HCT116 (cell line): ENCODE measurements at regions not wholly inside any gene's neighbourhood (a gene's known extent, or its start where the extent isn't known, plus 50 kb on each side); places are given as distances from the start of the nearest gene placed in this dataset.

ENCODE experiments used
- ATAC-seq: fragments of 200-7000 bp; cut with Tn5 transposase; 2 replicates; pipeline ENCODE4 v1.9.1; 2020; ENCODE audit warnings: mild to moderate bottlenecking, moderate library complexity
- BruUV-seq: library from RNA; stranded (reverse); fragments of 400-500 nt; replicated peaks from 2 replicates; lab custom pipeline; 2021; lab: Mats Ljungman, UMichigan
- CTCF ChIA-PET: fragments of 300-600 bp; sonication (Branson Sonifier 250); formaldehyde crosslinking; loops from one replicate; lab custom pipeline; 2021; ENCODE audit warnings: antibody characterized with exemption; lab: Charles Lee
- POLR2A ChIA-PET: fragments of 300-600, 350-600 bp; sonication (Branson Sonifier 250); formaldehyde crosslinking; loops from one replicate; lab custom pipeline; 2021; ENCODE audit warnings: antibody characterized with exemption; lab: Charles Lee
- RAD21 ChIA-PET, 2 experiments: fragments of 300-600 bp; sonication (Branson Sonifier 250); formaldehyde crosslinking; loops; one replicate each; lab custom pipeline; 2023; ENCODE audit warnings: low total read pairs in 2 of 2; ENCODE audit not compliant: uncharacterized antibody in 2 of 2, unreplicated experiment in 2 of 2, low non-redundant PET in 1 of 2; lab: Charles Lee
- DNase-seq: peaks from one replicate; pipeline ENCODE4 v3.0.0-alpha.2; 2010; ENCODE audit warnings: low read depth, low spot score
- H2AFZ ChIP-seq: fragments of 200-600 bp; shearing (Covaris generic), sonication (generic); 2 replicates; pipeline ENCODE4 v1.6.1; 2017; ENCODE audit warnings: low read depth, mixed run types, mixed read lengths, antibody characterized with exemption, low read length; ENCODE audit not compliant: poor library complexity, severe bottlenecking
- H3K27ac ChIP-seq: 2 replicates; pipeline ENCODE4 v1.5.1; 2012; ENCODE audit warnings: low read depth, low read length
- H3K27me3 ChIP-seq: fragments of 200-600 bp; sonication (generic); 2 replicates; pipeline ENCODE4 v1.6.1; 2016; ENCODE audit warnings: mixed run types, low read length, mixed read lengths; ENCODE audit not compliant: insufficient read depth
- H3K36me3 ChIP-seq, 2 experiments: fragments of 200-500 bp in 1 of 2; fragments of 200-600 bp in 1 of 2; sonication (Bioruptor generic) in 1 of 2; sonication (generic) in 1 of 2; 2 replicates each; pipeline versions ENCODE4 v1.5.1 to v1.6.1; 2014 to 2016; ENCODE audit warnings: low read length in 2 of 2, inconsistent platforms in 1 of 2, mixed read lengths in 1 of 2, mixed run types in 1 of 2; ENCODE audit not compliant: insufficient read depth in 2 of 2, control insufficient read depth in 1 of 2
- H3K4me1 ChIP-seq, 2 experiments: fragments of 200-600 bp in 1 of 2; sonication (generic) in 1 of 2; 2 replicates each; pipeline versions ENCODE4 v1.5.1 to v1.6.1; 2012 to 2017; ENCODE audit warnings: low read length in 2 of 2, inconsistent platforms in 1 of 2, mild to moderate bottlenecking in 1 of 2, mixed read lengths in 1 of 2, mixed run types in 1 of 2, moderate library complexity in 1 of 2; ENCODE audit not compliant: insufficient read depth in 2 of 2, control insufficient read depth in 1 of 2
- H3K4me2 ChIP-seq: fragments of 200-600 bp; sonication (generic); 2 replicates; pipeline ENCODE4 v1.6.1; 2017; ENCODE audit warnings: mixed run types, low read length, mixed read lengths
- H3K4me3 ChIP-seq, 2 experiments: fragments of 200-600 bp in 1 of 2; sonication (generic) in 1 of 2; replicated peaks in 1 of 2; 2 replicates each; pipeline ENCODE4 v1.5.1; 2011 to 2016; ENCODE audit warnings: low read length in 2 of 2, control low read depth in 1 of 2, low read depth in 1 of 2, mild to moderate bottlenecking in 1 of 2, mixed read lengths in 1 of 2, mixed run types in 1 of 2
- H3K79me2 ChIP-seq: fragments of 200-600 bp; sonication (generic); 2 replicates; pipeline ENCODE4 v1.6.1; 2017; ENCODE audit warnings: mild to moderate bottlenecking, mixed run types, low read length, moderate library complexity, mixed read lengths; ENCODE audit not compliant: insufficient read depth
- H3K9ac ChIP-seq: fragments of 200-600 bp; sonication (generic); 2 replicates; pipeline ENCODE4 v1.6.1; 2016; ENCODE audit warnings: low read length, mixed read lengths
- H3K9me2 ChIP-seq: fragments of 200-600 bp; sonication (generic), shearing (Covaris generic); 2 replicates; pipeline ENCODE4 v1.6.1; 2017; ENCODE audit warnings: mixed run types, mild to moderate bottlenecking, moderate library complexity; ENCODE audit not compliant: insufficient read depth
- H3K9me3 ChIP-seq, 2 experiments: fragments of 200-500 bp in 1 of 2; fragments of 200-600 bp in 1 of 2; sonication (Bioruptor generic) in 1 of 2; sonication (generic) in 1 of 2; 2 replicates each; pipeline ENCODE4 v1.6.1; 2014 to 2017; ENCODE audit warnings: low read length in 2 of 2, mixed read lengths in 2 of 2, inconsistent platforms in 1 of 2, low read depth in 1 of 2, mild to moderate bottlenecking in 1 of 2, mixed run types in 1 of 2, moderate library complexity in 1 of 2; ENCODE audit not compliant: control insufficient read depth in 1 of 2, insufficient read depth in 1 of 2
- H4K20me1 ChIP-seq: fragments of 200-600 bp; sonication (generic), shearing (Covaris generic); 2 replicates; pipeline ENCODE4 v1.6.1; 2017; ENCODE audit warnings: mixed run types, mild to moderate bottlenecking, moderate library complexity; ENCODE audit not compliant: insufficient read depth
- CBX3 ChIP-seq: IDR thresholded peaks from 2 replicates; pipeline ENCODE4 v1.6.1; 2012; ENCODE audit warnings: low read depth
- CEBPB ChIP-seq: IDR thresholded peaks from 2 replicates; pipeline ENCODE4 v1.6.1; 2012; ENCODE audit warnings: low read depth
- ELF1 ChIP-seq: IDR thresholded peaks from 2 replicates; pipeline ENCODE4 v1.6.1; 2012; ENCODE audit warnings: low read depth, borderline replicate concordance
- EZH2 ChIP-seq: fragments of 200-600 bp; sonication (generic); IDR thresholded peaks from 2 replicates; pipeline ENCODE4 v1.6.1; 2017; ENCODE audit warnings: antibody characterized with exemption, mixed run types
- EZH2phosphoT487 ChIP-seq: fragments of 200-600 bp; IDR thresholded peaks from 2 replicates; pipeline ENCODE4 v1.6.1; 2018; ENCODE audit warnings: antibody characterized with exemption, borderline replicate concordance
- FOSL1 ChIP-seq: IDR thresholded peaks from 2 replicates; pipeline ENCODE4 v1.6.1; 2012; ENCODE audit warnings: low read depth
- RAD21 ChIP-seq: IDR thresholded peaks from 2 replicates; pipeline ENCODE4 v1.6.1; 2012; ENCODE audit warnings: low read depth, mild to moderate bottlenecking
- SIN3A ChIP-seq: IDR thresholded peaks from 2 replicates; pipeline ENCODE4 v1.6.1; 2012; ENCODE audit warnings: low read depth
- TCF7L2 ChIP-seq: IDR thresholded peaks from 2 replicates; pipeline ENCODE4 v1.7.0; 2011; ENCODE audit warnings: borderline replicate concordance, inconsistent platforms; ENCODE audit not compliant: insufficient read depth, insufficient read length; ENCODE audit errors: extremely low read depth
- YY1 ChIP-seq: IDR thresholded peaks from 2 replicates; pipeline ENCODE4 v1.6.1; 2011; ENCODE audit warnings: low read length, low read depth, moderate library complexity, mild to moderate bottlenecking; ENCODE audit not compliant: insufficient replicate concordance; ENCODE audit errors: extremely low read depth
- ZNF274 ChIP-seq: fragments of 200-500 bp; sonication (Bioruptor generic); IDR thresholded peaks from 2 replicates; pipeline ENCODE4 v1.6.1; 2014; ENCODE audit warnings: mild to moderate bottlenecking, low read depth, low read length, inconsistent platforms
- intact Hi-C: fragments of 100-400 bp; cut with micrococcal nuclease; formaldehyde crosslinking; loops from 2 replicates; pipeline ENCODE4 v1.10.0; 2022
- TF ChIP-seq, protein P1 (sequence below): IDR thresholded peaks from 2 replicates; pipeline ENCODE4 v1.6.1; 2012
- TF ChIP-seq, protein P2 (sequence below), 3 experiments: fragments of 200-600 bp in 1 of 3; sonication (generic) in 1 of 3; IDR thresholded peaks in 2 of 3; conservative IDR thresholded peaks in 1 of 3; 2 replicates each; pipeline ENCODE4 v1.5.1; 2012 to 2017; ENCODE audit warnings: low read depth in 2 of 3, low read length in 2 of 3, antibody characterized with exemption in 1 of 3, borderline replicate concordance in 1 of 3, control low read depth in 1 of 3, mild to moderate bottlenecking in 1 of 3, mixed read lengths in 1 of 3, mixed run types in 1 of 3, moderate library complexity in 1 of 3; ENCODE audit not compliant: insufficient read depth in 1 of 3

DNA sequence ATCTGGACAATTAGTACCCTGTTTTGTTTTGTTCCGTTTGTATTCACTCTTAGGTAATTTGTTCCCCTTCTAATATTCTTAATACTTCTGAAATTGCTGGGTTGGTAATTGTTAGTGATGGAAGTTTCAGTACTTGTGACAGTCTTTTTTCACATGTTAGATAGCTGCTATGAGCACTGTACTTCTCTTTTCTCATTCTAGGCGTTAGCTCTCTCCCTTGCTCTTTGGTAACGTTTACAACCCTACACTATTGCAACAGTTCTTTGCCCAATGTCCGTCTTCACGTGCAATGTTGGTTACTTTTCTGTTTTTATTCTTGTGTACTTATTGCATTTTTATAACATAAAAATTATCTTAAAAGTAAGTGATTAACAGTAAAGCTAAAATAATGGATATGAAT lies 1509.0 kb downstream of the MAT2B start:
- ATAC-seq, result no peak
- no TSS peak for BruUV-seq
- TF ChIP-seq SIN3A (no peak), CBX3 (no peak), EZH2phosphoT487 (no peak), RAD21 (no peak), ELF1 (no peak), TCF7L2 (no peak), EZH2 (no peak), CEBPB (no peak), FOSL1 (no peak), YY1 (no peak), ZNF274 (no peak)
- TF ChIP-seq, protein P1, sequence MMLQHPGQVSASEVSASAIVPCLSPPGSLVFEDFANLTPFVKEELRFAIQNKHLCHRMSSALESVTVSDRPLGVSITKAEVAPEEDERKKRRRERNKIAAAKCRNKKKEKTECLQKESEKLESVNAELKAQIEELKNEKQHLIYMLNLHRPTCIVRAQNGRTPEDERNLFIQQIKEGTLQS, result no peak
- TF ChIP-seq, protein P2, sequence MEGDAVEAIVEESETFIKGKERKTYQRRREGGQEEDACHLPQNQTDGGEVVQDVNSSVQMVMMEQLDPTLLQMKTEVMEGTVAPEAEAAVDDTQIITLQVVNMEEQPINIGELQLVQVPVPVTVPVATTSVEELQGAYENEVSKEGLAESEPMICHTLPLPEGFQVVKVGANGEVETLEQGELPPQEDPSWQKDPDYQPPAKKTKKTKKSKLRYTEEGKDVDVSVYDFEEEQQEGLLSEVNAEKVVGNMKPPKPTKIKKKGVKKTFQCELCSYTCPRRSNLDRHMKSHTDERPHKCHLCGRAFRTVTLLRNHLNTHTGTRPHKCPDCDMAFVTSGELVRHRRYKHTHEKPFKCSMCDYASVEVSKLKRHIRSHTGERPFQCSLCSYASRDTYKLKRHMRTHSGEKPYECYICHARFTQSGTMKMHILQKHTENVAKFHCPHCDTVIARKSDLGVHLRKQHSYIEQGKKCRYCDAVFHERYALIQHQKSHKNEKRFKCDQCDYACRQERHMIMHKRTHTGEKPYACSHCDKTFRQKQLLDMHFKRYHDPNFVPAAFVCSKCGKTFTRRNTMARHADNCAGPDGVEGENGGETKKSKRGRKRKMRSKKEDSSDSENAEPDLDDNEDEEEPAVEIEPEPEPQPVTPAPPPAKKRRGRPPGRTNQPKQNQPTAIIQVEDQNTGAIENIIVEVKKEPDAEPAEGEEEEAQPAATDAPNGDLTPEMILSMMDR (IDR thresholded peaks at IDR 0.05 in 2 of 3, conservative IDR thresholded peaks at IDR 0.05 in 1 of 3; ENCODE audit: borderline replicate concordance in 1 of 3, insufficient read depth in 1 of 3, low read depth in 2 of 3, low read length in 2 of 3), result no peak
- no peak overlapping the region for H3K4me3 ChIP-seq
- no peak overlapping the region for H3K4me2 ChIP-seq
- intact Hi-C loops, result no loop called here
- H3K9me2 ChIP-seq, result no peaks in the 10 kb centered on the region
- no peak overlapping the region for H3K27ac ChIP-seq
- H3K79me2 ChIP-seq, result no peaks in the 10 kb centered on the region
- no peaks in the 10 kb centered on the region for H4K20me1 ChIP-seq
- no peak for DNase-seq
- H3K4me1 ChIP-seq, result no peaks in the 10 kb centered on the region
- H3K9ac ChIP-seq, result no peak overlapping the region
- H3K36me3 ChIP-seq, result no peaks in the 10 kb centered on the region; a peak in 1 of 4 replicates
- peaks cover 6 to 15% of the 10 kb centered on the region in 2 experiments; a peak in 2 of 4 replicates for H3K9me3 ChIP-seq
- no peak overlapping the region for H2AFZ ChIP-seq
- CTCF ChIA-PET, result no interaction called here
- POLR2A ChIA-PET, result no interaction called here
- H3K27me3 ChIP-seq, result no peaks in the 10 kb centered on the region
- RAD21 ChIA-PET, result no interaction called here
